ENCODE measurements at regions not wholly inside any gene's neighbourhood (a gene's known extent, or its start where the extent isn't known, plus 50 kb on each side); places are given as distances from the start of the nearest gene placed in this dataset.

GRCh38 chr4:159443975-159444374, 341.1 kb downstream of the RAPGEF2 start:
- no peak for TF ChIP-seq EZH2 (IDR thresholded peaks at IDR 0.05; ENCODE audit: borderline replicate concordance, low read depth, low read length, severe bottlenecking)
- TF ChIP-seq, protein P1, sequence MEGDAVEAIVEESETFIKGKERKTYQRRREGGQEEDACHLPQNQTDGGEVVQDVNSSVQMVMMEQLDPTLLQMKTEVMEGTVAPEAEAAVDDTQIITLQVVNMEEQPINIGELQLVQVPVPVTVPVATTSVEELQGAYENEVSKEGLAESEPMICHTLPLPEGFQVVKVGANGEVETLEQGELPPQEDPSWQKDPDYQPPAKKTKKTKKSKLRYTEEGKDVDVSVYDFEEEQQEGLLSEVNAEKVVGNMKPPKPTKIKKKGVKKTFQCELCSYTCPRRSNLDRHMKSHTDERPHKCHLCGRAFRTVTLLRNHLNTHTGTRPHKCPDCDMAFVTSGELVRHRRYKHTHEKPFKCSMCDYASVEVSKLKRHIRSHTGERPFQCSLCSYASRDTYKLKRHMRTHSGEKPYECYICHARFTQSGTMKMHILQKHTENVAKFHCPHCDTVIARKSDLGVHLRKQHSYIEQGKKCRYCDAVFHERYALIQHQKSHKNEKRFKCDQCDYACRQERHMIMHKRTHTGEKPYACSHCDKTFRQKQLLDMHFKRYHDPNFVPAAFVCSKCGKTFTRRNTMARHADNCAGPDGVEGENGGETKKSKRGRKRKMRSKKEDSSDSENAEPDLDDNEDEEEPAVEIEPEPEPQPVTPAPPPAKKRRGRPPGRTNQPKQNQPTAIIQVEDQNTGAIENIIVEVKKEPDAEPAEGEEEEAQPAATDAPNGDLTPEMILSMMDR (IDR thresholded peaks at IDR 0.05; ENCODE audit: borderline replicate concordance, extremely low read depth, low read length, poor library complexity, severe bottlenecking) = no peak
